Glomerular endothelial cell (primary cell): ENCODE measurements at regions not wholly inside any gene's neighbourhood (a gene's known extent, or its start where the extent isn't known, plus 50 kb on each side); places are given as distances from the start of the nearest gene placed in this dataset.

Experiments used
- DNase-seq: peaks from one replicate; pipeline ENCODE4 v3.0.0-alpha.2; 2011; ENCODE audit warnings: low read depth, low spot score; ENCODE audit errors: extremely low read depth

- no peak for DNase-seq
Observed at GRCh38 chr2:67812682-67813081, 250.1 kb downstream of the C1D start.

- no peak for DNase-seq
Observed at GRCh38 chr2:67823726-67824125, 239.1 kb downstream of the C1D start.

DNA sequence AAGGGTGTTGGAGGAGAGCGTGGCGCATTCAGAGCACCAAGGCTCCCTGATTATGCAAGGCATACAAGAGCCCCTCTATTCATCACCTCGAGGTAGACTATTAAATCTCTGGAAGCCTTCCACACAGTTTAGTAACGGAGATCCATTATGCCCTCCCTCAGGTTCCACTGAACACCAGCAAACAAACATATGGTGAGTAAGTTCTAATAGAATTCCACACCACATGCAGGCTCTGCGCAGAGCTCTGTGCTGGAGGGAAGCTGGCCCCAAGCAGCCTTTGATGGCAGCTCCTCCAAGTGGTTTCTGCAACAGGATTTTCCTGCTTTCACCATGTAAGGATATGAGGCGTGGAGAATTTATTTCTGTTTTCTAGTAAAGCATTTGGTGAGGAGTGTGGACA lies 238.6 kb downstream of the C1D start:
- DNase-seq = no peak

- peak; percentile 82 for DNase-seq
Observed at GRCh38 chr2:67825476-67825875, 237.3 kb downstream of the C1D start.

DNA sequence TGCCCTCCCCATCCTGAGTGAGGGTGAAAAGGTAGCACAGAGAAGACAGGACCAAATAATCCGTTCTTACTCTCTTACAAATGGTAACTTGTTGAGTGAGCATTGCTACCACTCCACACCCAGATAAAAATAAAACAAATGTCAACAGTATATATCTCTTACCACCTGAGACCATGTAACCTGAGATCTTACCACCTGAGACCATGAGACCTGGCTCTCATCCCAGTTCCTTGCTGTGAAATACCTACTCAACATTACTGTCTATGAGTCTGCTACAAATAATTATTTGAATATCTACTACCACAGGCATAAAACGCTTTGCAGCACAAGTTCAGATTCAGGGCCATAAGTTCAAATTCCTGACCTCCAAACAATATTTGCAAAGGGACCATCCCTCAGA lies 234.7 kb downstream of the C1D start:
- no peak for DNase-seq

- DNase-seq = no peak
Observed at GRCh38 chr2:67829470-67829869, 233.3 kb downstream of the C1D start.

DNA sequence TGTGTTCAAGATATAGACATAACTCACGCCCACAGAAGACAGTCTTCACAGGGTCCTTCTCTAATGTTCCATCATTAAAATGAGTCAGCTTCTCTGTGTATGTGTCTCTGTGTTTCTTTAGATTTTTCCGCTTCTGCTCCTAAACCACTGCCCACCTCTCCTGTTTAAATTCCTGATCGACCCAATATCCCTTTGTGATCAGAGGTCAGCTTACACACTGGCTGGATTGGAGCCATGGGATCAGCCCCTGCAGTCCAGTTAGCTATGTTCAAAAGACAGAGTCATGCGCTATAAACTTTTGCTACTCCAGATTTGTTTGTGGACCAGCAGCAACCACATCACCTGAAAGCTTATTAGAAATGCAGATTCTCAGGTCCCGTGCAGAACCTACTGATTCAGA lies 229.2 kb downstream of the C1D start:
- no peak for DNase-seq

DNA sequence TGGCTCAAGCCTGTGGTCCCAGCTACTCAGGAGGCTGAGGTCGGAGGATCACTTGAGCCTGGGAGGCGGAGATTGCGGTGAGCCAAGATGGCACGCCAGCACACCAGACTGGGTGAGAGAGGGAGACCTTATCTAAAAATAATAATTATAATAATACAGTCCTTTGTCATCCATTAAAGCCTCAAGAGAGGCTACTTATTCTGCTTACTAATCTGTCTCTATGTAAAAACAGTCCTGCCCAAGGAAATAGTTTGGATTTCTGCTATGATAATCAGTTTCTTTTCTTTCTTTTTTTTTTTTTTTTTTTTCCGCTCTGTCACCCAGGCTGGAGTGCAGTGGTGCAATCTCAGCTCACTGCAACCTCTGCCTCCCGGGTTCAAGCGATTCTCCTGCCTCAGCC lies 228.3 kb downstream of the C1D start:
- DNase-seq = no peak

DNA sequence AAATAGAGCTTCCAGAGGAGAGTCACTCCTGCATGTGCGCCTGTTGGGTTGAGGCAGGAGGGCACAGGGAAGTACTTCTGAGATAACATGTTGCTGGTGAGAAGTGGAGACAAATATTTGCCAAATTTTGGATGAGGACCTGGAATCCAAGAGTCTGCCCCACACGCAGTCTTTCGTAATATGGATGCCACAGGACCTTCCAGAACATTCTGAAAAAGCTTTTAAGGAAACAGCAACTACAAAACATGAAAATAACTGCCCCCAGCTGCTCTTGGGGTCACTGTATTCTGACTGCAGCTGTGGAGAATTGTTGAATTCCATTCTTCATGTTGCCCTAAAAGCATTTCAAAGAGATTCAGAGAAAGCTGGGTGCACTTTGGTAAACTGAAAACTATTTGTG lies 227.5 kb downstream of the C1D start:
- no peak for DNase-seq

DNA sequence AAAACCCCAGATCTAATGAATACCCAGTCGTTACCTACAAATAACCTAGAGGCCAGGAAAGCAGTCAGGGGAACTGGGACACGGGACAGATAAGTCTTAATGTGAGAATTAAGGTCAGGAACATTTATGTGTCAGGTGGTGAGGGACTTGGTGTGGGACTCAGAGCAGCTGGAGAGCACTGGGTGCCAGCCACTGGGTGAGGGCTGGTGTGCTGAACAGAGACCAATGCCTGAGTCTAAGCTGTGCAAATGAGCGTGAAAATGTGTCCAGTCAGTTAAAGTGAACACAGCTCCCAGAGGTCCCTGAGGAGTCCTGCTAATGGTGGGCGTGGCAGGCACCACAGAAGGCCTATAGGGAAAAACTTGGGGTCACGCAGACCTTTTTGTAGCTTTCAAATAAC lies 225.9 kb downstream of the C1D start:
- DNase-seq = no peak

DNA sequence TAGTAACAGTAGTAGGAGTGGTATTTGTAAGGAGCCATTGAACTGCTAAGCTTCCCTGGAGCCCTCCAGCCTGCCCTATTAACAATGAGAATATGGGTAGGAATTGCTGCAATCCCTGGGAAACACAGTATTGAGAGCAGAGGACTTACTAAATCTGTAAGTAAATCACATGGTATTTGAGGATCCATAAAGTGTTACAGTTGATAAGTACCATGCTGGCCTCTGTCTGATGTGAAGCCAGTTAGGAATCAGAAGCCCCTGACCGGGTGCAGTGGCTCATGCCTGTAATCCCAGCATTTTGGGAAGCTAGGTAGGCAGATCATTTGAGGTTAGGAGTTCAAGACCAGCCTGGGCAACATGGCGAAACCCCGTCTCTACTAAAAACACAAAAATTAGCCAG lies 224.6 kb downstream of the C1D start:
- no peak for DNase-seq

DNA sequence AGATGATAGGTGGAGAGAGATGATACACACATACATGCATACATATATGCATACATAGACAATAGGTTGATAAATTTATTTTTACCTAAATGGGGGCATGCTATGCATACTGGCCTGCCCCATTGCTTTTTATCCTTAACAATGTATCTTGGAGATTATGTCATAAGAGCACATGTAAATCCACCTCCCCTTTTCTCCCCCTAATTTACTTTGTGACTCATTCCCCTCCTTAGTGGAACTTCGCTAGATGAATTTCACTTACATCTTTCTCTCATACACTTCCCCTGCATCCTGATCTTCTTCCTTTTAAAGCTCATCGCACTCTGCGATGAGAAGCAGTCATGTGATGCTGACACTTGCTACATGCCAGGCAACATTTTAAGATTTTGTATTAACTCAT lies 223.6 kb downstream of the C1D start:
- DNase-seq = no peak

DNA sequence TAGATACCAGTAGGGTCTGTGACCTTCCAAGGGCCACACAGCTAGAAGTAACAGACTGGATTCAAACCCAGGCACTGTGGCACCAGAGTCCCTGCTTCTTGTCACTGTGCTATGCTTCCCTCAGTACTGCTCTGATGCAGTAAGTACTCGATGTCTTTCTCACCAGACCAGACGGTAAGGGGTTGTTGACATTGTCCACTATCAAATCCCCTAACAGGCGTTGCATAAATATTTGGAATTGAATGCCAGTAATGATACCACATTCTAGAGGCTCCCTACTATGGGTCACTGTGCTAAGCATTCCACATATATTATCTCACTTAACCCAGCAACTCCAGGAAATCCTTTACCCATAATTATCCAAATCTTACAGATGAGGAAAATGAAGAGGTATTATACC lies 223.1 kb downstream of the C1D start:
- no peak for DNase-seq

DNA sequence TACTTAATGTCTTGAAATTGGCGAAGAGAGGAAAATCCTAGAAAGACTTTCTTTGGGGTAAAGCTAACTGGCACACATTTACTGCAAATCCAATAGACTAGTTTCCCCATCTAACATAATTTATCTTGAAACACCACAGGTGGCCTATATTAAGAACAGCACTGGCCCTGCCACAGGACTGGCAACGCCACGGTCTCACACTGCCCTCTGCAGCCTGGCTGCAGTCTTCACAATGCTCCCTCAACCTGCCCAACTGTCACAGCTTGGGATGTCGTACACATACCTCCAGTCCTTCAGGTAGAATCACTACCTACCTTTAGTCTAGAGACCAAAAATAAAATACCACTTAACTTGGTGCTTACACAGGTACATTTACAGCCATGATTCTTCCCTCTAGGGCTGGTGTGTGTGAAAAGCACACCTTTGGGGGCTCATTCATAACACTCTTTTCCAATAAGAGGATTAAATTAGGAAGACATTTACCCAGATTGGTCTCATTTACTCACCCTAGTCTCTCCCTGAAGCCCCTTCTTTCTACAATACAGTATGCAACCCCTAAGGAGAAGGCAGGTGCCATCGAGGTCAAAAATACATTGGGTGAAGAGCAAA lies 222.2 kb downstream of the C1D start:
- DNase-seq = no peak

- no peak for DNase-seq
Observed at GRCh38 chr2:67841711-67842110, 221.1 kb downstream of the C1D start.

GRCh38 chr2:67842375-67842959 lies 220.3 kb downstream of the C1D start:
- DNase-seq = no peak

- no peak for DNase-seq
Observed at GRCh38 chr2:67844024-67844540, 218.7 kb downstream of the C1D start.

DNA sequence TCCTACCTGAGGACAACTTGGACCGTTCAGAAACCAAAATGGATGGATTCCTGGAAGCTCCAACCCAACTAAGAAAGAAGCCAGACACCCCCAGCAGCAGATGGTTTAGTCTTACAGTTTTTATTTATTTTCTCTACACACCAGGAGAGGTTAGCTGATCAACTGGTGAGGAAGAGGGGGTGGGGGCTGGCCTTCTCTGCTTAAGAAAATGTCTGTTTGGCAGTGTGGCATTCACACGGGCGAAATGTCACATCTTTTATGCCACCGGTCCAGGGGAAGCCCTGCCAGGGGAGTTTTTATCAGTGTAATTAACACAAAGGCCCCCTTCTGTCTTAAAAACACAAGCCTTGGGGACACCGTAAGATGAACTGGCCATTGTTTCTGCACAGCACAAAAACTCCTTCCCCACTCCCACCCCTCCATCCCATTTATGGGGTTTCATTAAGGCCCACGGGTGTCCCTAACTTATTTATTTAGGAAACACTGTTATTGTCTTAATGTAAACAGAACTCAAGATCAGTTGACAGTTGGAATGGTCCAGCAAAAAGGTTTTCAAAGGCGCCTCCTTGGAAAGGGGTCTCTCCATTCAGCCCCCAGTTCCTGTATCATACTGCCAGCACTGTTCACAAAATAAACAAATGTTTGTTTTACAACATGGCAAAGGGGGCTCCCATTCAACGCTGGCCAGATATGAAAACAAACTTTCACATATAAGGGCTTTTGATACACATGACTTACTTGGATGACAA lies 217.0 kb downstream of the C1D start:
- DNase-seq = no peak

- peak; percentile 92 for DNase-seq
Observed at GRCh38 chr2:67846370-67847070, 216.3 kb downstream of the C1D start.

DNA sequence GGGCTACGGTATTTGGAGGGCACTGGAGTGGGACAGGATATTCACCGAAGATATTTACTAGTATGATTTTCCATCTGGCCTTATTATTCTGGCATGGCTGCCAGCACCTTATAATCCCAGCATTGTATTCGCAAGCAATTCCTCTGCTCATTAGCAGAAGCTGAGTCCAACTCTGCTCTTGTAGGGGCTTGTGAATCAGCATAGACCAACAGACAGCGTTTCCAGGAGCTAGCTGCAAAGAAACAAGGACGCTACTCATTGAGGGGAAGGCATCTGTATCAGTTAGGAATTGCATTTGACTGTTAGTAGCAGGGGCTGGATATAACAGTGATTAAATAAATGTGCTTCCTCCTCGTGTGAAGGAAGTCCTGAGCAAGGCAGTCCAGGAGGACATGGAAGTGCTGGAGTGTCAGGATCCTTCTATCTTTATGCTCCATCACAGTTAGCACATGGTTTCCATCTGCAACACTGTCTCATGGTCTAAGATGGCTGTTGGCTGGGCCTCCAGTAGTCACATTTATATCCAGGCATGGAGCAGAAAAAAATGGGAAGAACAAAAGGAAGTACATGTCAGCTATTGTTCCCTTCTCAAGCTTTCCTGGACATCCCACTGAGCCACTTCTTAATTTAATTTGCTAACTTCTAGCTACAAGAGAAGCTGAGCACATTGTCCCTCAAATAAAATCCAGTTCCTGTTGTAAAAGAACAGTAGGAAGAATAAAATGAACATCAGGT lies 214.1 kb downstream of the C1D start:
- no peak for DNase-seq

GRCh38 chr2:67851016-67851415 lies 211.8 kb downstream of the C1D start:
- no peak for DNase-seq
